ENCODE measurements at regions not wholly inside any gene's neighbourhood (a gene's known extent, or its start where the extent isn't known, plus 50 kb on each side); places are given as distances from the start of the nearest gene placed in this dataset.

DNA sequence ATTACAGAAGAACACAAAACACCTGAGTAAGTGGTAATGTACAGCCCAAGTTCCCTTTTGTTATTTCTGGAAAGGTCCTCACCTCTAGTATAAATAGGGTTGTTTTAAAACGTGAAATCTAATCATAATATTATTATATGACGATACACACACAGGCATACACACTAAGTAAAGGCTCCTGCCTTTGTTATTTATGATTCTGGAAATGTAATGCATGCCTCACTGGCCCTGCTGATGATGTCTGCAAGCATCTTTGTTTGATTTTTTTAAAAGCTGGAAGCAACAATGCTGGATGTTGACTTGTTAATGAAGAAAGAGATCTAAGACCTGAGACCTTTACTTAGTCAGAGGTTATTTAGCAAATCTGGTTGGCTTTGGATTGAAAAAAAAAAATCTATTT lies 307.4 kb upstream of the SORCS1 start:
- in situ Hi-C loops (cut with MboI; ENCODE audit: low sequenced_read_pairs) = no loop called here
- no peak overlapping the region for H2AFZ ChIP-seq (replicated peaks; ENCODE audit: low read length, poor library complexity)
- peaks cover 3% of the 10 kb centered on the region; the same call in 1 of the 2 replicates for H3K9me3 ChIP-seq (ENCODE audit: control insufficient read depth, insufficient read depth, low read length)
- DNase-seq = no peak
- no peak overlapping the region for H3K4ac ChIP-seq (ENCODE audit: low read depth, low read length)
- H3K36me3 ChIP-seq (ENCODE audit: control insufficient read depth, insufficient read depth, low read length) = no peaks in the 10 kb centered on the region
- ChIA-PET CTCF (no interaction called here), POLR2A (ENCODE audit: unreplicated experiment) (no interaction called here)
- TF ChIP-seq FOS (IDR thresholded peaks at IDR 0.05; ENCODE audit: low read depth, low read length) (no peak), RAD21 (IDR thresholded peaks at IDR 0.05; ENCODE audit: low read length) (no peak), BHLHE40 (IDR thresholded peaks at IDR 0.05; ENCODE audit: low read depth, low read length) (no peak), POLR2A (IDR thresholded peaks at IDR 0.05; ENCODE audit: low read depth, low read length) (no peak), CHD1 (IDR thresholded peaks at IDR 0.05; ENCODE audit: low read depth, low read length) (no peak), MXI1 (IDR thresholded peaks at IDR 0.05; ENCODE audit: borderline replicate concordance, low read depth, low read length) (no peak), MAFK (IDR thresholded peaks at IDR 0.05; ENCODE audit: low read depth, low read length) (no peak), RFX5 (IDR thresholded peaks at IDR 0.05; ENCODE audit: low read depth, low read length) (no peak)
- TF ChIP-seq, protein P1, sequence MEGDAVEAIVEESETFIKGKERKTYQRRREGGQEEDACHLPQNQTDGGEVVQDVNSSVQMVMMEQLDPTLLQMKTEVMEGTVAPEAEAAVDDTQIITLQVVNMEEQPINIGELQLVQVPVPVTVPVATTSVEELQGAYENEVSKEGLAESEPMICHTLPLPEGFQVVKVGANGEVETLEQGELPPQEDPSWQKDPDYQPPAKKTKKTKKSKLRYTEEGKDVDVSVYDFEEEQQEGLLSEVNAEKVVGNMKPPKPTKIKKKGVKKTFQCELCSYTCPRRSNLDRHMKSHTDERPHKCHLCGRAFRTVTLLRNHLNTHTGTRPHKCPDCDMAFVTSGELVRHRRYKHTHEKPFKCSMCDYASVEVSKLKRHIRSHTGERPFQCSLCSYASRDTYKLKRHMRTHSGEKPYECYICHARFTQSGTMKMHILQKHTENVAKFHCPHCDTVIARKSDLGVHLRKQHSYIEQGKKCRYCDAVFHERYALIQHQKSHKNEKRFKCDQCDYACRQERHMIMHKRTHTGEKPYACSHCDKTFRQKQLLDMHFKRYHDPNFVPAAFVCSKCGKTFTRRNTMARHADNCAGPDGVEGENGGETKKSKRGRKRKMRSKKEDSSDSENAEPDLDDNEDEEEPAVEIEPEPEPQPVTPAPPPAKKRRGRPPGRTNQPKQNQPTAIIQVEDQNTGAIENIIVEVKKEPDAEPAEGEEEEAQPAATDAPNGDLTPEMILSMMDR (conservative IDR thresholded peaks at IDR 0.05; ENCODE audit: low read depth, low read length) = no peak
- no peaks in the 10 kb centered on the region for H3K9me1 ChIP-seq (ENCODE audit: insufficient read depth, low read length)
- intact Hi-C loops (cut with micrococcal nuclease) = no loop called here
- H2BK15ac ChIP-seq (ENCODE audit: low read depth, low read length) = no peak overlapping the region
- H3K79me1 ChIP-seq (ENCODE audit: low read depth in 1 of 2, low read length in 2 of 2) = no peaks in the 10 kb centered on the region
- H3K27ac ChIP-seq (ENCODE audit: insufficient read depth, low read length) = no peak overlapping the region
- H4K20me1 ChIP-seq (ENCODE audit: insufficient read depth, low read length) = no peaks in the 10 kb centered on the region
- H3K23ac ChIP-seq (ENCODE audit: low read depth, low read length) = no peak overlapping the region
- no peak overlapping the region for H4K8ac ChIP-seq (ENCODE audit: low read depth in 2 of 2, low read length in 2 of 2)
- no peak overlapping the region for H3K4me3 ChIP-seq (ENCODE audit: insufficient read depth, low read depth, low read length)
- no peak overlapping the region for H3K18ac ChIP-seq (ENCODE audit: low read depth, low read length)
- no TSS peak for BruUV-seq (replicated peaks)
- no peaks in the 10 kb centered on the region for H3K27me3 ChIP-seq (ENCODE audit: control insufficient read depth, insufficient read depth, low read length)
- no peak overlapping the region for H4K91ac ChIP-seq (ENCODE audit: insufficient read depth, low read depth, low read length)
- dilution Hi-C loops (cut with HindIII; ENCODE audit: low sequenced_read_pairs, unreplicated experiment) = no loop called here
- no peak overlapping the region for H3K56ac ChIP-seq (ENCODE audit: extremely low read depth, insufficient read depth, low read length)
- no peak overlapping the region for H2AK5ac ChIP-seq (ENCODE audit: low read depth, low read length)
- no peak overlapping the region for H2BK20ac ChIP-seq (ENCODE audit: low read depth, low read length)
- H3K4me2 ChIP-seq (ENCODE audit: low read depth, low read length) = no peak overlapping the region
- WGBS, 2 experiments (ENCODE audit: extremely low coverage in 2 of 2, insufficient read length in 1 of 2) = no CpG with 5 or more reads among the region's 2 CpGs
- H2BK120ac ChIP-seq (ENCODE audit: low read depth, low read length) = no peak overlapping the region
- no peak overlapping the region for H3K9ac ChIP-seq (ENCODE audit: low read depth, low read length)
- H4K5ac ChIP-seq (ENCODE audit: low read depth, low read length) = no peak overlapping the region
- no peak for ATAC-seq (ENCODE audit: low read depth)
- H3K4me1 ChIP-seq (ENCODE audit: control insufficient read depth, insufficient read depth, low read length) = no peaks in the 10 kb centered on the region
- no peak overlapping the region for H2BK5ac ChIP-seq (ENCODE audit: low read depth, low read length, poor library complexity, severe bottlenecking)
- H3K14ac ChIP-seq (replicated peaks; ENCODE audit: low read depth, low read length) = no peak overlapping the region
- H2AK9ac ChIP-seq (replicated peaks; ENCODE audit: low read depth, low read length, poor library complexity) = no peak overlapping the region

All from IMR-90 (cell line).